Neural progenitor cell (in vitro differentiated cells): ENCODE measurements at regions not wholly inside any gene's neighbourhood (a gene's known extent, or its start where the extent isn't known, plus 50 kb on each side); places are given as distances from the start of the nearest gene placed in this dataset.

Experiments used
- DNase-seq: peaks from one replicate; pipeline ENCODE4 v3.0.0-alpha.2; 2016; ENCODE audit warnings: low spot score
- H2AFZ ChIP-seq: fragments of 200-600 bp; sonication (generic); replicated peaks from 2 replicates; pipeline ENCODE4 v1.6.1; 2016; ENCODE audit warnings: antibody characterized with exemption
- H3F3A ChIP-seq: fragments of 200-600 bp; sonication (generic); 2 replicates; pipeline ENCODE4 v1.6.1; 2016; ENCODE audit warnings: antibody characterized with exemption, low read depth
- H3K27ac ChIP-seq: fragments of 200-600 bp; sonication (generic); 2 replicates; pipeline ENCODE4 v1.5.1; 2016; ENCODE audit warnings: mild to moderate bottlenecking
- H3K27me3 ChIP-seq: fragments of 200-600 bp; sonication (generic); 2 replicates; pipeline ENCODE4 v1.6.1; 2016; ENCODE audit warnings: mild to moderate bottlenecking, moderate library complexity
- H3K36me3 ChIP-seq: fragments of 200-600 bp; sonication (generic); 2 replicates; pipeline ENCODE4 v1.5.1; 2016
- H3K4me1 ChIP-seq: fragments of 200-600 bp; sonication (generic); 2 replicates; pipeline ENCODE4 v1.6.1; 2016; ENCODE audit warnings: mixed run types
- H3K4me2 ChIP-seq: fragments of 200-600 bp; sonication (generic); 2 replicates; pipeline ENCODE4 v1.6.1; 2016
- H3K4me3 ChIP-seq: fragments of 200-600 bp; sonication (generic); 2 replicates; pipeline ENCODE4 v1.5.1; 2016
- H3K79me2 ChIP-seq: fragments of 200-600 bp; sonication (generic); 2 replicates; pipeline ENCODE4 v1.6.1; 2016; ENCODE audit warnings: low read depth
- H3K9ac ChIP-seq: fragments of 200-600 bp; sonication (generic); 2 replicates; pipeline ENCODE4 v1.6.1; 2016
- H3K9me3 ChIP-seq: fragments of 200-600 bp; sonication (generic); 2 replicates; pipeline ENCODE4 v1.5.1; 2016; ENCODE audit warnings: low read depth
- H4K20me1 ChIP-seq: fragments of 200-600 bp; sonication (generic); 2 replicates; pipeline ENCODE4 v1.6.1; 2016; ENCODE audit warnings: low read depth
- H3K27ac Mint-ChIP-seq: 3 replicates; pipeline ENCODE4 v1.8.0; 2021; ENCODE audit warnings: mixed read lengths
- H3K27me3 Mint-ChIP-seq: 2 replicates; pipeline ENCODE4 v1.8.0; 2022; ENCODE audit warnings: low read depth, mild to moderate bottlenecking, inconsistent platforms, moderate library complexity, mixed read lengths; ENCODE audit not compliant: insufficient read depth
- H3K36me3 Mint-ChIP-seq: 3 replicates; pipeline ENCODE4 v1.8.0; 2021; ENCODE audit warnings: mixed read lengths
- H3K4me1 Mint-ChIP-seq: 3 replicates; pipeline ENCODE4 v1.8.0; 2021; ENCODE audit warnings: mixed read lengths
- H3K4me3 Mint-ChIP-seq: 3 replicates; pipeline ENCODE4 v1.8.0; 2021; ENCODE audit warnings: mild to moderate bottlenecking, moderate library complexity, mixed read lengths
- H3K9me3 Mint-ChIP-seq: 3 replicates; pipeline ENCODE4 v1.8.0; 2020; ENCODE audit warnings: mixed read lengths
- EZH2 ChIP-seq: fragments of 200-600 bp; sonication (generic); IDR thresholded peaks from 2 replicates; pipeline ENCODE4 v1.6.1; 2017; ENCODE audit warnings: antibody characterized with exemption, mild to moderate bottlenecking, moderate library complexity
- EZH2phosphoT487 ChIP-seq: fragments of 200-600 bp; sonication (generic); IDR thresholded peaks from 2 replicates; pipeline ENCODE4 v1.6.1; 2017; ENCODE audit warnings: antibody characterized with exemption
- TF ChIP-seq, protein P1 (sequence below): fragments of 200-600 bp; sonication (generic); IDR thresholded peaks from 2 replicates; pipeline ENCODE4 v1.5.1; 2017; ENCODE audit warnings: antibody characterized with exemption, mild to moderate bottlenecking

DNA sequence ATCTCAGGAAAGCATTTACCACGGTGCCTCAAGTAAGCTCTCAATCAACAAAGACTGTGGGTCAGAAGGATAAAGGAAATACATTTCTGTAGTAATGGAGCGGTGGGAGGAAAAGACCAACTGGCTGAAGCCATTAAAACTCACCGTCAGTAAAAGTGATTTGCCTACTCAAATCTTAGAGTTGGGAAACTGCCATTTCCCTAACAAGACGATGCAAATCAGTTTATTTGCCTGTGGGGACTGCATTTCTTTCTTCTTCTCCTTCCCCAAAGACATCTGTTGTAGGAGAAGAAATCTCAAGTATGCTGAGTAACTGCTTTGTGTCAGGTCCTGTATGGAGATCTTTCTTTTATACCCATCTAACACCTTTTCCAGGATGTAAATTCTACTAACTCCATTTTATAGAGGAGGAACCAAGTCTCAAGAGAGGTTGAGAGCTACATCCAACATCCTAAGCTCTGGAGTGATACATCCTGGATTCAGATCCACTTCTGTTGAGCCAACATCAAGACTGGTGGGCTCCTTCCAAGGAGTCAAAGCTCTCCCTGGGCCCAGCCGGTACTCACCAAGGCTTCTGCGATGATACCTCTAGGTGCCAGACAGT is 219.3 kb upstream of the FGGY start:
- no peak for TF ChIP-seq EZH2phosphoT487
- no peak for TF ChIP-seq EZH2
- TF ChIP-seq, protein P1, sequence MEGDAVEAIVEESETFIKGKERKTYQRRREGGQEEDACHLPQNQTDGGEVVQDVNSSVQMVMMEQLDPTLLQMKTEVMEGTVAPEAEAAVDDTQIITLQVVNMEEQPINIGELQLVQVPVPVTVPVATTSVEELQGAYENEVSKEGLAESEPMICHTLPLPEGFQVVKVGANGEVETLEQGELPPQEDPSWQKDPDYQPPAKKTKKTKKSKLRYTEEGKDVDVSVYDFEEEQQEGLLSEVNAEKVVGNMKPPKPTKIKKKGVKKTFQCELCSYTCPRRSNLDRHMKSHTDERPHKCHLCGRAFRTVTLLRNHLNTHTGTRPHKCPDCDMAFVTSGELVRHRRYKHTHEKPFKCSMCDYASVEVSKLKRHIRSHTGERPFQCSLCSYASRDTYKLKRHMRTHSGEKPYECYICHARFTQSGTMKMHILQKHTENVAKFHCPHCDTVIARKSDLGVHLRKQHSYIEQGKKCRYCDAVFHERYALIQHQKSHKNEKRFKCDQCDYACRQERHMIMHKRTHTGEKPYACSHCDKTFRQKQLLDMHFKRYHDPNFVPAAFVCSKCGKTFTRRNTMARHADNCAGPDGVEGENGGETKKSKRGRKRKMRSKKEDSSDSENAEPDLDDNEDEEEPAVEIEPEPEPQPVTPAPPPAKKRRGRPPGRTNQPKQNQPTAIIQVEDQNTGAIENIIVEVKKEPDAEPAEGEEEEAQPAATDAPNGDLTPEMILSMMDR: no peak
- no peak overlapping the region for H3K9ac ChIP-seq
- no peak overlapping the region for H3K4me3 ChIP-seq
- H3K36me3 ChIP-seq: no peaks in the 10 kb centered on the region
- Mint-ChIP-seq H3K27ac (no peak overlapping the region), H3K27me3 (peaks cover 5% of the 10 kb centered on the region), H3K4me3 (no peak overlapping the region), H3K9me3 (no peaks in the 10 kb centered on the region), H3K36me3 (no peaks in the 10 kb centered on the region), H3K4me1 (peaks cover 31% of the 10 kb centered on the region)
- no peak overlapping the region for H3K27ac ChIP-seq
- peaks cover 27% of the 10 kb centered on the region for H3F3A ChIP-seq
- no peak overlapping the region for H2AFZ ChIP-seq
- no peaks in the 10 kb centered on the region for H3K9me3 ChIP-seq
- peaks cover 35% of the 10 kb centered on the region for H3K4me1 ChIP-seq
- no peak for DNase-seq
- H3K4me2 ChIP-seq: peak overlapping the region; percentile 42
- no peaks in the 10 kb centered on the region for H3K27me3 ChIP-seq
- no peaks in the 10 kb centered on the region for H4K20me1 ChIP-seq
- no peaks in the 10 kb centered on the region for H3K79me2 ChIP-seq

DNA sequence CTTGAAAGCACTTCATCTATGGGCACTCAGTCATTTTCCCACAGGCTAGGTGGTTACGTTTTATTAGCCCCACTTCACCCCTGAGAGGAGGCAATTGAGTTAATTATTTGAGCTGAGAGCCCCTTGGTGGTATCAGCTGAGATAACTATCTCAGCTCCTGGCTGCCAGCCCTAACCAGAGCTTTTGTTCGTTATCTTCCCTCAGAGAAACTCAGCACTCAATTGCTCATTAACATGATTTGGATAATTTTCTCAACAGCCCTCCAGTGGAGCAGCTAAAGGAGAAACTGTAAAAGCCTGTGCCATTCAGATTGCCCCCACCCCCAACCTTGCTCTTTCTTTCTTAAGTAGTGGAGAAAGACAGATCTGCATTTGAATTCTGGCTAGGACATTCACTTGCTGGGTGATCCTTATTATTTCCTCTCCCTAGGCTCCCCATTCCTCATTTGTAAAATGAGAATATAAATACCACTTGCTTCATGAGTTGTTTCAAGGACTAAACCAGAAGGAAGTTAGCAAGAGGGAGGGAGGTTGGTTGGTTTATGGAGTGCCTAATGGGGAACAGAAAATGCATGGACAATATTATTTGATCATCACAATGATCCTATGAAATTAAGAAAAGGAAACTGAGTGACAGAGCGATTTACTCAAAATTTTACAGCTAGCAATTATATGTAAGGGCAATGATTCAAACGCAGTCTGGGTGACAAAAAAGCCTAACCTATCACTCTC is 218.7 kb upstream of the FGGY start:
- Histone ChIP-seq H3F3A (peaks cover 24% of the 10 kb centered on the region), H3K79me2 (no peaks in the 10 kb centered on the region), H3K27me3 (no peaks in the 10 kb centered on the region), H3K36me3 (no peaks in the 10 kb centered on the region), H3K4me1 (peaks cover 33% of the 10 kb centered on the region), H3K27ac (no peak overlapping the region), H3K9me3 (no peaks in the 10 kb centered on the region), H2AFZ (no peak overlapping the region), H4K20me1 (no peaks in the 10 kb centered on the region), H3K4me3 (no peak overlapping the region), H3K4me2 (peak overlapping the region; percentile 42), H3K9ac (no peak overlapping the region)
- DNase-seq: peak; percentile 26
- H3K4me1 Mint-ChIP-seq: peaks cover 30% of the 10 kb centered on the region
- no peaks in the 10 kb centered on the region for H3K36me3 Mint-ChIP-seq
- no peaks in the 10 kb centered on the region for H3K9me3 Mint-ChIP-seq
- no peak overlapping the region for H3K4me3 Mint-ChIP-seq
- H3K27me3 Mint-ChIP-seq: peaks cover 5% of the 10 kb centered on the region
- H3K27ac Mint-ChIP-seq: peak overlapping the region; percentile 38
- TF ChIP-seq EZH2 (no peak), EZH2phosphoT487 (no peak)
- TF ChIP-seq, protein P1: no peak

DNA sequence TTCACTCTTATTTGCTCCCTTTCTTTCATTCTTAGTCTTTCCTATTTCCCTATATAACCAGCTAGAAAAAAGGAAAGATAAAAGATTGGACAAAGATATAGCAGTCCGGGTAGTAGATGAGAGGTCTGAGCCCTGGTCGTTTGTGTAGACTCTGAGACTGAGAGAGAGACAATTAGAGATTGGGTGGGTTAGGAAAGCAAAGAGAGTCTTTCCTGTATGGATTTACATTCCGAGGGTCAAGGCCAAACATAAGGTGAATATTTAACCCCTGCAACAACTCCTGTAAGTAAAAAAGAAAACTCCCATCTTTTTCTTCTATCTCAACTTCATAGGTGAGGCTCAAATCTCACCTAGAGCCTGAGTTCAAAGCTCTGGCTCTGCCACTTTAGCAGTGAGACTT is 218.0 kb upstream of the FGGY start:
- Histone ChIP-seq H3K9me3 (no peaks in the 10 kb centered on the region), H3K4me3 (no peak overlapping the region), H4K20me1 (no peaks in the 10 kb centered on the region), H3F3A (peaks cover 28% of the 10 kb centered on the region), H3K79me2 (no peaks in the 10 kb centered on the region), H3K27me3 (no peaks in the 10 kb centered on the region), H3K27ac (no peak overlapping the region), H3K9ac (no peak overlapping the region), H3K4me1 (peaks cover 39% of the 10 kb centered on the region), H3K36me3 (no peaks in the 10 kb centered on the region), H3K4me2 (peak overlapping the region; percentile 42), H2AFZ (no peak overlapping the region)
- Mint-ChIP-seq H3K9me3 (no peaks in the 10 kb centered on the region), H3K27me3 (peaks cover 5% of the 10 kb centered on the region), H3K36me3 (no peaks in the 10 kb centered on the region), H3K27ac (no peak overlapping the region), H3K4me1 (peaks cover 30% of the 10 kb centered on the region), H3K4me3 (no peak overlapping the region)
- no peak for TF ChIP-seq EZH2
- TF ChIP-seq, protein P1: no peak
- no peak for TF ChIP-seq EZH2phosphoT487
- DNase-seq: no peak
